Suppressor macrophage treated with lipopolysaccharide for 4 hours (primary cell): ENCODE measurements at regions not wholly inside any gene's neighbourhood (a gene's known extent, or its start where the extent isn't known, plus 50 kb on each side); places are given as distances from the start of the nearest gene placed in this dataset.

Experiments
- DNase-seq: peaks from one replicate; pipeline ENCODE4 v3.0.0-alpha.2; 2020

DNA sequence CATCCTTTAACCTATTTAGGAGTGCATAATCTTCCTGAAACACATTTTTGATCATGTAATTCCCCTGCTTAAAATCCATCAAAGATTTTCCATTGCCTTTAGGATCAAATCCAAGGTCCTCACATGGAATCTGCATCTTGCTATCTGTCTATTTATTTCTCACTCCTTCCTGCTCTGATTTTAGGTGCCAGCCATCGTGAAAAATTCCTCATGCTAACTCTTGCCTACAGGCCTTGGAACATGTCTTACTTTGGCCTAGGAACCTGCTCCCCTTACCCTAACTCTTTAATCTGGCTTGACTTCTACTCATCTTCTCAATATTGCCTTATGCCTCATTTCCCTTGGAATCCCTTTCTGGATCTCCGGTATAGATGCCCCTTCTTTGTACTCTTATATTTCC is 1074.3 kb downstream of the TTLL7 start:
- DNase-seq: no peak

DNA sequence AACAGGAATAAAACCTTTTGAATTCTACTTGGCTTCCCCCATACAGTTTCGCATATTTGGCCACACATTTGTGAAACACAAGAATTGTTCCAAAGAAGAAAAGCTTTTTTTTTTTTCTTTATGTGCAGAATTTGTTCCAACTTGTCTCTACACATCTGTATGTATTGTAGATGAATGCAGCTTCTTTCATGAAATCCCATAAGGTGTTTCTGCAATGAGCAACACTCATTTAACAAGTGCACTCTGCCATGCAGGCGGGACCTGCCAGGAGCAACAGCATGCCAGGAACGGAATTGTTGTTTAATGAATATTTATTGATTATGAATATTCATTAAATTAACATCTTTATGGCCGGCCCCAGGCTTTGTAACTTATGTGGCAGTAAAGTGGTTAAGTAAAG is 1075.0 kb downstream of the TTLL7 start:
- no peak for DNase-seq

DNA sequence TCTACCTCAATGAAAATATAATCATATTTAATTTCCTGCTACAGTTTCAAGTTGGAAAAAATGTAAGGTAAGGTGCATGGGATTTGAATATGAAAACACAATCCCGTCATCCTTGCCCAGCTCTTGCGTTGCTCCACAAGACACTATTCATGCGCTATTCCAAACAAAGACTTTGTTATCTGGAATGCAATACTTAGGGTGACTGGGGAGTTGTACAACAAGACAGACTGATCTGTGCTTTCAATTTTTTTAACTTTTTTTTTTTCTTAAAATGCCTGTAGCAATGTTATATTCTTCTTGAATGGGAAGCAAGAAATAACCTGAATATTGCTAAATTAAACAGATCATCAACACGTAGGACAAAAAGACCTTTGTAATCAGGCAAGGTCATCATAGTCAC is 1077.2 kb downstream of the TTLL7 start:
- no peak for DNase-seq

DNA sequence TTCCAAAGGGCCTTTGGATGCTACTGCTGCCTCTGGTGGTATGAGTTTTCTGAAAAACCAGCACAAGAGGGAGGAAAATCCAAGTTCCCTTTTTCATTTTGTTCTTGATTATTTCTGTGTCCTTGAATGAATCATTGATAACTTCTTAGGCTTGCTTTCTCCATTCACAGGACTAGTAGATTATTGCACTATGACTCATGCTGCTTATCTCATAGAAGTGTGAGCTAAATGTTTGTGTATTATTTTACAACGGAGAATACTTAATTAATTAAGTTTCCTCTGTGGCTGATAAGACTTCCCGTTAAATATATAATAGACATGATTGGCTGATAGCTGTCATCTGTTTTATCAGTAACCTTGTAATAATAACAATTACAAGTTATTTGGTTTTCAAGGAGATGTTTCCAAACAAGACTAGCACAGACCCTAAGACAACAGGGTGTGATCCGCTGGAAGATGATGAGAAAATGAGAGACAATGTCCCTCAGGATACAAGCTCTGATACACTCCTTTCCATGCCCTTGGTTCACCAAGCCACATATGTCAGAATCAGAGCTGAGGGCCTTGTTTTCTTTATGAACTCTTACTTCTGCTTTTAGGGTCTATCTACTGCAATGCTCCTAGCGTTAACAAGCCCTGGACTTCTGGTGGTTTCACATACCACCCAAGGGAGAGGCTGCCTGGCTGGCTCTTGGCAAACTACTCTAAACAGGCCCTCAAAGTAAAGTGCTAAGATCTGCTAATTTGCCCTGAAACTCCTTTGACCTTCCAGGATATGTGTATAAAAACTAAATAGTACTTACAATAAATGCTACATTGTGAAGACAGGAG is 1078.3 kb downstream of the TTLL7 start:
- no peak for DNase-seq

DNA sequence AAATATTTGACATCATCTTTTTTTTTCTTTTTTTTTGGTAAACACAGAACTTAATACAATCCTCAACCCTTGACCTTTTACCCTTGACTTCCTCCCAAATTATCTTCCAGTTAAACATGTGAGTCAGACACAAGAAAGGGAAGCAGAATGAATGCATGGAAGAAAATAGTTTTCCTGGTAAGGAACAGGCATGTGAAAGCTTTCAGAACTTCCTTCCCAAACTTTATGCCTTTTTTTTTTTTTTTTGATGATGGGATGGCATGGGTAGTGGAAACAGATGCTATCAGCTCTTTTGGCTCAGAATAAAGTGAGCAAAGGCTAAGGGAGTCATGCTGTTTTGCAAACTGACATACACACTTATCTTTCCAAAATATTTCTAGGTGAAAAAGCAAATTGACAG is 1079.1 kb downstream of the TTLL7 start:
- DNase-seq: no peak

DNA sequence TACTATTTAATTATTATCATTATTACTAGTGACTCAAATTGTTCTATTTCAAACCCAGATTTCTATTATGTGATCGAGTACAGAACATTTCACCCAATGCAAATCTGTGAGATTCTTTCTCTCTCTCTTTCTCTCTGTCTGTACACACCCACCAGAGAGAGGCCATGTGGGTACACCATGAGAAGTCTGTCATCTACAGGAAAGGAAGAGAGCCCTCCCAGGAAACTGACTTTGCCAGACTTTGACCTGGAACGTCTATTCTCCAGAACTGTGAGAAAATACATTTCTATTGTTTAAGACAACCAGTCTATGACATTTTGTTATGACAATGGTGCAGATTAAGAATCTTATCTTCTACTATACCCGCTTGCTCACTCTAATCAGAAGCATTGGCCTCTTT is 1091.6 kb downstream of the TTLL7 start:
- no peak for DNase-seq

DNA sequence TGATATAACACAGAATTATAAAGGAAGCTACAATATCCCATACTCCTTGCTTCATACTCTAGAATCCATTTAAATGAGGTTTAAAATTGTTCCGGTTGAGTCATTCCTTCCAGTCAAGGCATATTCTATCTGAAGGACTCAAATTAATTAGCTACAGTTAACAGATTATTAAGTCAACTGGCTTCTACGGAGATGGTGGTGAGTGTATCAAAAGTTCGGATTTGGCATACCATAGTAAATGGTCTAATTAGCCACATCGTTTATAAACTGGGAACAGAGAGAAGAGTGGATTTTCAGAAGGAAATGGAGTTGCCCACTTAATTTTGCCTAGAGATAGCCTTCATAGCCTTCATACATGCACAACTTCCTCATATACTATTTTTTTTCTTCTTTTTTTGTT is 1095.3 kb downstream of the TTLL7 start:
- DNase-seq: no peak

DNA sequence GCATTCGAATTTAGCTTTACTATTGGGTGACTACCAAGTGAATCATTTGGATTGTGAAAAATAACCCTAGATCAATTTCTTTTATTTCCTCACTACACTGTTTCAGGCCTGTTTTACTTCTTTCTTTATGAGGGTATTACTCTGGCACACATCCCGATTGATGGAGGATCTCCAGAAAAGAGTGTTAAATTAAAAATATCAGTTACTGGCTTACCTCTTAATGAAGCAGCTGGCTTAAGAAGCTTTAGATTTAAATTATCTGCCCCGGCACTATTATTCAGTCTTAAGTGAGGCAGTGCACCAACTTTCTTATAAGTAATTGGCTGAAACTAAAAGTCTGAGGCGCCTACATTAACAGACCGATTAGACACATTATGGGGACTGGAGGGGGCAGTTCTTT is 1097.4 kb downstream of the TTLL7 start:
- DNase-seq: no peak

DNA sequence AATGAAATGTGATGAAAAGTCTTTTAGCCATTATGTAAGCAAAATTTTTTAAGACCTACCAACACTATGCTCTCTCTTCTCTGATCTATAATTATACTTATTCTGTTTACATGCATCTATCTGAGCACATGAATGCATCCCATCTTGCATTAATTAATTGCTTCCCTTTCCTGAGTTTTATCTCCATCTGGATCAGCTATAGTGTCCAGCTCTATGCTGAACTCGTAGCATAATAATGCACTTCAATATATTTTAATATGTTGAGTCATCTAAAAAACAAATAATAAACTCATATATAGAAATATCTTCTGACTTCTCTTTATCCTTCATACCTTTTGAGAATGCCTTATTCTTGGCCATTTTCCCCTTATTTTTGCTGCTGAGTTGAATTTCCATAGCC is 1097.8 kb downstream of the TTLL7 start:
- DNase-seq: no peak

DNA sequence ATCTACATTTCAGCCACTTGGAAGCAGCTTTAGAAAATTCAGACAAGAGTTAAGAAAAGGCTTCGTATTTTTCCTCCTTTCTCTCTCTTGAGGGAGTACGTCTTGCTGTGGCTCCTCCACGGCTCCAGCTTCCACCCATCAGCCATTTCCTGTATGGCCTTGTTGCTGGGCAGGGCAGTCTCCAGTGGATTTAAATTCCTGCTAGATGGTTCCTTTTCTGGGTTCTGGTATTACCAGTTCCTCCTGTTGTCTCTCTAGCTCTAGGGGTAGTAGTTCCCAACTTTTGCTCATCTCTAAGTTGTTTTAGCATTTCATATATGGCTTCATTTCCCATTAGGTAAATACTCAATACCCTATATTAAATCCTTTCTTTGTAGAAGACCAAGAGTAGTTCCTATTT is 1098.3 kb downstream of the ADGRL2 start:
- DNase-seq: no peak

DNA sequence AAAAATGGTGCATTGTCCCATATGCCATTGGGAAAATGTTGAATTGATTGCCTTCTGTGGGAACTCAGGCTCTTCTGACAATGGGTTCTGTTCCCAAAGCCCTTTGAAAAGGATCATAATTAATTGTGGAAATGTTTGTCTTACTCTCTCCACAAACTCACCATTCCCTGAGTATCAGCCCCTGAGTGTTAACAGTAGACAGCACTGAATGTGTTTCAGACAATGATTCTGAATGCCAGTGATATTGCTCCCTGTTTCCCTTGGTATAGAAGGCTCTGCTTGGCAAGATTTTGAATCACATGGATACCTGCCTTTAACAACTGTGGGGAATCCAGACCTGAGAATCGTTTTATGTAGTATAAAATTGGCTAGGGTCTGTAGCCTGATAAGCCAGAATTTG is 1096.8 kb downstream of the ADGRL2 start:
- no peak for DNase-seq

DNA sequence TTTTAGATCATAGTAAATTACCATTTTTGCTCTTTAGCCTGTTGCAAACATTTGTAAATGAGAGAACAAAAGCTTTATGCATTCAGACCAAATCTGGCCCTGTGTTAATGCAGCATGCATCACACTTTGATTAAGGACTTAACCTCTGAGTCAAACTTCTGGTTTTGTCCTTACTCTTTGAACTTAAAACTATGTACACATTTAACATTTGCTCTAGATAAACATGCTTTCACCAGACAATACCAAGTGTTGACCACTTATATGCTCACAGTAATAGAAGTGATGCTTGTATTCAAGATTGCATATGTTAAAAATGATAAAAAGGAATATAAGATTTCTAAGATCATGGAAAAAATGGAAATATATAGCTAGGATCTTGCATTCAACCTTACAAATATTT is 1095.3 kb downstream of the ADGRL2 start:
- DNase-seq: no peak

DNA sequence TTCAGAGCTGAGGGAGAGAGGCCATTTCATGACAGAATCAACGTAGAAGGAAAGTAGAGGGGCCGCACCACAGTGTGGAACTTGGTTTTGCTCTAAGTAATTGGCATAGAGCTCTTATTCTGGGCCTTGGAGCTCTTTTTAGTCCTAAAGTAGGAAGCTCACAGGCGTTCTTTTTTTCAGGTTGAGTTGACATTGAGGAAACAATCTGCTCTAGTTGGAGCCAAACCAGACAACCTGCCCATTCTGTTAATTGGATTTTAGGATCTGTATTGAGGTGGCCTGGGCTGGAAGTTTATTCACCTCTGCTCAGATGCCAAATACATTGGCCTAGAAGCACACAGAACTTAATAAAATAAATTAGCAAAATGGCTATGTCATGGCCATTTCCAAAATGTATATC is 1093.9 kb downstream of the ADGRL2 start:
- no peak for DNase-seq

DNA sequence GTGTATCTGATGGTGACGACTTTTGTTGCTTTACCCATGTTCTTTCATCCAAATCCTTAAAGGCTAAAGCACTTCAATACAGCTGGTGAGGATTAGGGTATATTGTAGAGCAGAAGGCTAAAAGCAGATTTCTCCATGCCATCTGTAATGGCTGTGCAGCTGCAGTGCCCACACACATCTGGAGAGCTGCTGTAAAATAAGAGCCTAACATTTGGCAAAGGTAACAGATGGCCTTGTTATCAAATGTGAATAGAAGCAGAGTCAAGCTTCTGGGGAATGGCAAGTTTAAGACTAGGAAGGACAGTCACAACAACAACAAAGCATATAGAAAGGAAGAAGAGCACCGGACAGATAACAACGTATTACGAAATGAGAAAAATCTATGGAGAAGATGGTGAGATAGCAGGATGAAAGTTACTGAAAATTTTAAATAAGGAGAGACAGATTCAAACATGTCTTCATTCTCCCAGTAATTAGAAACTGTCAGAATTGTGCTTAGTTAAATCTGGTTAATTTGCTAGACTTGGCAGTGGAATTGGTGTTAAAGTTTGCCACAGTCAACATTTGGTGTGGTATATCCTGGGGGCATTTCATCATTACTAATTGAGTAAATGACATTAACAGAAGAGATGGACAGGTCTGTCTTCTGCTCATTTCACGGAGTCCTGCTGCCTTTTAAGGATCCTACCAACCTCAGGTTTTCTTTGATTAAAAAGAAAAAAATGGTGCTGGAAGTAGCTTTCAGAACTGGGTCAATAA is 1093.2 kb downstream of the ADGRL2 start:
- no peak for DNase-seq

DNA sequence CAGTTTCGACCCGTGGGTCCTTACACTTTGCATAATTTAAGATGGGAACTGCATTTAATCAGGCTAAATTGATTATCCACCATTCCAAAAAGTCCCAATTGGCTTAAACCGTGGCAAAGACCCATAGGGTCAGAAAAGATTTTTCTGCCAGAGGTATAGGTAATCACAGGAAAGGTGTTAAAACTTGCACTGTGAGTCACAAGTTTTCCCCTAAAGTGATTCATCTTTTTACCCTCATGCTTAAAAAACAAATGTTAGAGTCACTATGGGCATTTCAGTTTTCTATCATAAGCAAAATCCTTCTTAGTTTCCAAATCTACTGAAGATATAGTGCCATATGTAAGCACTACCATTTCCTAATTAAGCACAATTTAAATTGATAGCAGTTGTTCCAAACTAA is 1079.8 kb downstream of the ADGRL2 start:
- no peak for DNase-seq

DNA sequence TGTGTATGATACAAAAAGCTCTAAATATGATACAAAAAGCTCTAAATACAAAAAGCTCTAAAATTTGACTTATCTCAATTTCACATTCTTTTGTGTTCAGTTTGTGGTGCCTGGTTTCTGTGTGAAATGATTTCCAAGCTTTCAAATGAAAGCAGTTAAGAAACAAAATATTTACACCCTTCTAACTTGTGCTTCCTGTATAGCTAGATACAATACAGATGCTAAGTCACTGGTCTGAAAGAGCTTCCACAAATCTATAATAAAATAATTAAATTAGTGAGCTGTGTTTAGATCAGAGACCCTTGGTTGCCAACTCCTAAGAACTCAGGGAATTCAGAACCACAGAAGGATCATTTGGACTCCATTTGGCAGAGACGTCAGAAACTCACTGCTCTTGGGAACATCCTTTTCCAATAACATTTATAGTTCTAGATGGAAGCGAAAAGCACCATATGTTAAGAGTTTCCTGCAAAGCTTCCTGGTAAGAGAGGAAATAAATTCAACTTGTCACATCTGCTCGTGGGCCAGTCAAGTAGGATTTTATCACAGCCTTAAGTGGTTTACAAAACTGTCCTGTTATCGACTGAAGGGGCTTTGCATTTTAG is 1079.1 kb downstream of the ADGRL2 start:
- DNase-seq: no peak

DNA sequence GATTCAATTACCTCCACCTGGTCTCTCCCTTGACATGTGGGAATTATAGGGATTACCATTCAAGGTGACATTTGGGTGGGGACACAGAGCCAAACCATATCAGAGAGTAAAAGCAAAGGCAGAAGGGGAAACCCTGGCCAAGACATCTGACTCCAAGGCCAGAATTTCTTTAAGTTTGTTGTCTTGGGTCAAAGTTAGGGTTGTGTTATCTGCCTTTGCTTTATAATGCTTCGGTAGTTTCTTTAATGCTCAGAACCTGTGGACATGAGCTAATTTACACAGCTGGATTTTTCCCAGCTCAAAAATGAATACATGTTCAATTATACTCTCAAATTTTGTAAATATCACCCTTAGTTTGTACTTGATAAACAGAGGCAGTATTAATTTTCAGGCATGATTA is 1074.4 kb downstream of the ADGRL2 start:
- DNase-seq: no peak

DNA sequence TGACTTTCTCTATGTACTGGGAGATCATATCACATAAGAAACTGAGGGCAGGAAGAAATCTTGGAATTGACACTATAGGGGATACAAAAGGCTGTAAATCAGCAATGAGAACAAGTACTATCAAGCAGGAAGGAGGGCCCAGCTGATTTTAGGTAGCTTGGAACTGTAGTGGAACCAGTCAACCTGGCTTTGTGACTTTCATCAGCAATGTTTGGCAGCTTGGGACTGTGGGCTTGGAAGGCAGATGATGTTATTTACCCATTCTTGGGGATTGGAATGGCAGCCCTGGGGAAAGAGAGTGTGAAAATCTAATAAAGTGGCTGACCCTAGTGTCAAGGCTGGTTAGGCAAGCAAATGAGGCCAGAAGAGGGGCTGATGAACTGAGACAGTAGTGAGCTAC is 1073.3 kb downstream of the ADGRL2 start:
- no peak for DNase-seq

DNA sequence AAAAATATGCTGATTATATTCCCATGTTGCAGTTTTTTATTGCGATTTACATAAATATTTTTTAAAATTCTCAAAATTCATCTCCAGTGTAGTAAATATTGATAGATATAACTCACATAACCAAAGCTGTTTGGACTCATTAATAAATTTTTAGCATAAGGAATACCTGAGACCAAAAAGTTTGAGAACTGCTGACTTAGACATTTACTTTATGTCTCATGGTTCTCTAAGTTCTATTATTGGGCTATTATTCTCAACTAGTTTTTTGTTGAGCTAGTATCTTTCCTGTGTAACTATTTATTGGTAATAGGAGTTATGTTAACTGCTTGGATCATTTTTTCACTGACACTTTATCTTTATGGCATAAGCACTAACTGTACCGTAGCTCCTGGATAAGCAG is 1069.6 kb downstream of the ADGRL2 start:
- DNase-seq: no peak

DNA sequence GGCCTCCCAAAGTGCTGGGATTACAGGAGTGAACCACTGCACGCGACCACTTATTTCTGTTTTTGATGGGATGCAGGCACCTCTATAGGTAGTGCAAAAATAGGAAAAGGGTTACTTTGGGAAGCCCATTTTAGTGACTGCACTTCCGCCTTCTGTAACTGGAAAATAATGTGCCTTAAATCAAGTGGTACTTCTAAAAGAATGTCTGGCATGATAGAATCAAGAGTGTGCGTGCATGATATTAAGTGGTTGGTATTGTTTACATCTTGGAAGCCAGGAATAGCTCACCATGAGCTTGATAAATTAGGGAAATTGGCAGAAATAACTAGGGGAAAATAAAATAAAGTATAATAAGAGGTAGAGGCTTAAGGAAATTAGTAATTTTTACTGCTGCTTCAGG is 1067.0 kb downstream of the ADGRL2 start:
- DNase-seq: no peak

DNA sequence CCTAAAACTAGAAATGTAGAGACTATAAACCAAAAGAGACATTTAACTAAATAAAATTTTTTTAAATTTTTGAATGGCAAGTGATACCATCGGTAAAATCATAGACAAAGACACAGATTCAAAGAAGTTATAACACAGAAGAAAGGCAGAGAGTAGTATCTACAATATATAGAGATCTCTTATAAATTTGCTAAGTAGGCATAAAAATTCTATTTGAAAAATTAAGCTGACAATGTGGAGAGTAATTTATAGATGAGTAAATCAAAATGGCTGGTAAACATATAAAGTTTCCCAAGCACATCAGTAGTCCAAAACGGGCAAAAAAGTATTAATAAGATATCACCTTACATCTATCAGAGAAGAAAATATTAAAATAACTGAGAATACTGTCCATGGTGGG is 1061.0 kb downstream of the ADGRL2 start:
- no peak for DNase-seq

DNA sequence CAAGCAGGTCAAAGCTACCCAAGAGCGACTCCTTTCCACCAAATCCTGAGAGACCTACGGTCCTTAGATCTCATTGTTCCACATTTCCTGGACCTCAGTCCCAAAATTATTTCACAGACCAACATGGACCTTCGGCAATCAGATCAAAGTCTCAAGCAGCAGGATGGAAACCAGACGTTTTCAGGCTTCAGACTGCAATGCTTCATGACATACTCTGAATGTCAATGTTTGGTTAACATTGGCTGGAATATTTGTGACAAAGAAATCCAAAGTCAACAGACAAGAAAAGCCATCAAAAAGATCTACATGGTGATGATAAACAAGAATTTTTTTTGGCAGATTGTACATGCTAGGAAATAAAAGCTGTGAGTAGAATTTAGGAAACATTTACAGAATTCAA is 1057.3 kb downstream of the ADGRL2 start:
- DNase-seq: no peak

DNA sequence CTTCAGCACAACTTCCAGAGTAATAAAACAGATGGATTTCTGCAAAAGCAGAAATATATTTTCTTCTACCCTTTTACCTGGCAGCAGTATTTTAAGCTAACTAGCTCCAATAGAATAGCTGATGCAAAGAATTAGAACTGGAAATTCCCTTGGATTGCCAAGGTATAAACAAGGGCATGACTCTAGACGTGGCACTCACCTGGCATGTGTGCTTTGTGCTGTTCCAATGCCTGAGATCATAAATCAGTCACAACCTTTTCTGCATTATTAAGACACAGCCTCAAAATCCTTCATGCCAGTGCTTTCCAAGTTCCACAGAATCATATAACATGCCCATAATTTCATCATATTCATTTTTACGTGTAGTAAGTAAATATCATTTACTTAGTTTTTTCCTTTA is 1048.7 kb downstream of the ADGRL2 start:
- DNase-seq: no peak

DNA sequence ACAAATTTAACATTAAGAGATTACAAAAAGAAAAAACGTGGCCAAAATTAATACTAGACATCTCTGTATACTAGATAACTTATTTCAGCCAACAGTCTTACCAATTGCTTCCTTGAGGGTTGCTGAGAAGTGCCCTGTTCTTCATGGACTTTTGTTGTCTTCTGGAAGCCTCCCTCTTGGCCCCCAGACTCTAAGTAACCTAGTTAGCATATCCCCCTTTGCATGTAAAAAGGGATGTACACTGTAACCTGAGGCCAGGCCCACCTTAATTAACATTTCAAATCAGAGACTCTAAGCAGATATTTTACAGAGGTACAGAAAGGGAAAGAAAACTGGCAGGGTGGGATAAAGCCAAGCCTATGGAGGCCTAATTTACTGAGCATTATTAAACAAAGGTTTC is 1047.3 kb downstream of the ADGRL2 start:
- no peak for DNase-seq
